SU-DHL-6 (cell line): ENCODE measurements at regions not wholly inside any gene's neighbourhood (a gene's known extent, or its start where the extent isn't known, plus 50 kb on each side); places are given as distances from the start of the nearest gene placed in this dataset.
"Not testable (repeated sequence)": the region's sequence is repeated elsewhere in the genome, so short reads cannot be mapped to it uniquely, and the experiment has no call there.

Source experiments
- EZH2phosphoT487 ChIP-seq: fragments of 200-600 bp; sonication (generic), shearing (Covaris generic); conservative IDR thresholded peaks from 2 replicates; pipeline ENCODE4 v1.6.1; 2018; ENCODE audit warnings: mild to moderate bottlenecking, antibody characterized with exemption, low read length, moderate library complexity, mixed read lengths
- TF ChIP-seq, protein P1 (sequence below): fragments of 200-600 bp; sonication (generic); IDR thresholded peaks from one replicate; pipeline ENCODE4 v1.5.1; 2017; ENCODE audit warnings: antibody characterized with exemption, mild to moderate bottlenecking, low read length, moderate library complexity; ENCODE audit not compliant: insufficient read depth, poor library complexity, severe bottlenecking

DNA sequence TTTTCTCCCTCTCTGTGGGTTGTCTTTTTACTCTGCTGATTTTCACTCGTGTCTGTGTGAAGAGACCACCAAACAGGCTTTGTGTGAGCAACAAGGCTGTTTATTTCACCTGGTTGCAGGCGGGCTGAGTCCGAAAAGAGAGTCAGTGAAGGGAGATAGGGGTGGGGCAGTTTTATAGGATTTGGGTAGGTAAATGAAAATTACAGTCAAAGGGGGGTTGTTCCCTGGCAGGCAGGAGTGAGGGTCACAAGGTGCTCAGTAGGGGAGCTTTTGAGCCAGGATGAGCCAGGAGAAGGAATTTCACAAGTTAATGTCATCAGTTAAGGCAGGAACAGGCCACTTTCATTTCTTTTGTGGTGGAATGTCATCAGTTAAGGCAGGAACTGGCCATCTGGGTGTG, 729.6 kb downstream of the TRHDE start:
- TF ChIP-seq, protein P1, sequence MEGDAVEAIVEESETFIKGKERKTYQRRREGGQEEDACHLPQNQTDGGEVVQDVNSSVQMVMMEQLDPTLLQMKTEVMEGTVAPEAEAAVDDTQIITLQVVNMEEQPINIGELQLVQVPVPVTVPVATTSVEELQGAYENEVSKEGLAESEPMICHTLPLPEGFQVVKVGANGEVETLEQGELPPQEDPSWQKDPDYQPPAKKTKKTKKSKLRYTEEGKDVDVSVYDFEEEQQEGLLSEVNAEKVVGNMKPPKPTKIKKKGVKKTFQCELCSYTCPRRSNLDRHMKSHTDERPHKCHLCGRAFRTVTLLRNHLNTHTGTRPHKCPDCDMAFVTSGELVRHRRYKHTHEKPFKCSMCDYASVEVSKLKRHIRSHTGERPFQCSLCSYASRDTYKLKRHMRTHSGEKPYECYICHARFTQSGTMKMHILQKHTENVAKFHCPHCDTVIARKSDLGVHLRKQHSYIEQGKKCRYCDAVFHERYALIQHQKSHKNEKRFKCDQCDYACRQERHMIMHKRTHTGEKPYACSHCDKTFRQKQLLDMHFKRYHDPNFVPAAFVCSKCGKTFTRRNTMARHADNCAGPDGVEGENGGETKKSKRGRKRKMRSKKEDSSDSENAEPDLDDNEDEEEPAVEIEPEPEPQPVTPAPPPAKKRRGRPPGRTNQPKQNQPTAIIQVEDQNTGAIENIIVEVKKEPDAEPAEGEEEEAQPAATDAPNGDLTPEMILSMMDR = not testable (repeated sequence)
- not testable (repeated sequence) for TF ChIP-seq EZH2phosphoT487
